ENCODE measurements at regions not wholly inside any gene's neighbourhood (a gene's known extent, or its start where the extent isn't known, plus 50 kb on each side); places are given as distances from the start of the nearest gene placed in this dataset.

GRCh38 chr13:44873461-44873860 lies 115.8 kb downstream of the NUFIP1 start:
- DNase-seq (ENCODE audit: low read depth), result no peak
- no peak for TF ChIP-seq CTCF (conservative IDR thresholded peaks at IDR 0.05; ENCODE audit: low read length)
- H3K4me3 ChIP-seq (ENCODE audit: low read length), result no peak overlapping the region

GRCh38 chr13:44872751-44873150 lies 116.5 kb downstream of the NUFIP1 start:
- H3K4me3 ChIP-seq (ENCODE audit: low read length), result no peak overlapping the region
- DNase-seq (ENCODE audit: low read depth), result no peak

GRCh38 chr13:44870456-44870929 lies 118.8 kb downstream of the NUFIP1 start:
- DNase-seq (ENCODE audit: low read depth), result no peak
- H3K4me3 ChIP-seq (ENCODE audit: low read length), result no peak overlapping the region
- no peak for TF ChIP-seq CTCF (conservative IDR thresholded peaks at IDR 0.05; ENCODE audit: low read length)

More at GRCh38 chr13:44872751-44873150, 116.5 kb downstream of the NUFIP1 start:
- no peak for TF ChIP-seq CTCF (conservative IDR thresholded peaks at IDR 0.05; ENCODE audit: low read length)

- no peak for DNase-seq (ENCODE audit: low read depth)
- no peak for TF ChIP-seq CTCF (conservative IDR thresholded peaks at IDR 0.05; ENCODE audit: low read length)
- H3K4me3 ChIP-seq (ENCODE audit: low read length), result no peak overlapping the region
Measured at GRCh38 chr13:44869167-44869566, 120.1 kb downstream of the NUFIP1 start.

- no peak for DNase-seq (ENCODE audit: low read depth)
- no peak for TF ChIP-seq CTCF (conservative IDR thresholded peaks at IDR 0.05; ENCODE audit: low read length)
- no peak overlapping the region for H3K4me3 ChIP-seq (ENCODE audit: low read length)
Measured at GRCh38 chr13:44868397-44868796, 120.9 kb downstream of the NUFIP1 start.

GRCh38 chr13:44867825-44868224 lies 121.4 kb downstream of the NUFIP1 start:
- no peak for TF ChIP-seq CTCF (conservative IDR thresholded peaks at IDR 0.05; ENCODE audit: low read length)
- no peak for DNase-seq (ENCODE audit: low read depth)
- no peak overlapping the region for H3K4me3 ChIP-seq (ENCODE audit: low read length)

- H3K4me3 ChIP-seq (ENCODE audit: low read length), result no peak overlapping the region
- no peak for TF ChIP-seq CTCF (conservative IDR thresholded peaks at IDR 0.05; ENCODE audit: low read length)
- DNase-seq (ENCODE audit: low read depth), result no peak
Measured at GRCh38 chr13:44866411-44866911, 122.8 kb downstream of the NUFIP1 start.

All from AG10803 (cell line).